IPS-NIHi7 (cell line): ENCODE measurements at regions not wholly inside any gene's neighbourhood (a gene's known extent, or its start where the extent isn't known, plus 50 kb on each side); places are given as distances from the start of the nearest gene placed in this dataset.

Experiments used
- DNase-seq: peaks from one replicate; pipeline ENCODE4 v3.0.0; 2012; ENCODE audit warnings: mixed read lengths; ENCODE audit errors: extremely low spot score

GRCh38 chr1:55376897-55377296 is 161.7 kb upstream of the USP24 start:
- DNase-seq: no peak

GRCh38 chr1:55375617-55376258 is 160.6 kb upstream of the USP24 start:
- DNase-seq: peak; percentile 74

- DNase-seq: no peak
Observed at GRCh38 chr1:55374801-55375616, 159.8 kb upstream of the USP24 start.

GRCh38 chr1:55374216-55374615 is 159.1 kb upstream of the USP24 start:
- DNase-seq: no peak

GRCh38 chr1:55369474-55369873 is 154.3 kb upstream of the USP24 start:
- DNase-seq: no peak

GRCh38 chr1:55368698-55369097 is 153.5 kb upstream of the USP24 start:
- no peak for DNase-seq

- DNase-seq: no peak
Observed at GRCh38 chr1:55367273-55367672, 152.1 kb upstream of the USP24 start.

- DNase-seq: no peak
Observed at GRCh38 chr1:55364216-55364615, 149.1 kb upstream of the USP24 start.

GRCh38 chr1:55363268-55363667 is 148.1 kb upstream of the USP24 start:
- DNase-seq: no peak

- DNase-seq: no peak
Observed at GRCh38 chr1:55362558-55362957, 147.4 kb upstream of the USP24 start.

- DNase-seq: no peak
Observed at GRCh38 chr1:55359611-55360010, 144.4 kb upstream of the USP24 start.

- no peak for DNase-seq
Observed at GRCh38 chr1:55358581-55358980, 143.4 kb upstream of the USP24 start.

- DNase-seq: no peak
Observed at GRCh38 chr1:55355549-55355948, 140.4 kb upstream of the USP24 start.

GRCh38 chr1:55353707-55354620 is 138.8 kb upstream of the USP24 start:
- DNase-seq: no peak

- DNase-seq: no peak
Observed at GRCh38 chr1:55352811-55353180, 137.6 kb upstream of the USP24 start.

GRCh38 chr1:55352080-55352810 is 137.1 kb upstream of the USP24 start:
- no peak for DNase-seq

- DNase-seq: no peak
Observed at GRCh38 chr1:55348356-55348755, 133.2 kb upstream of the USP24 start.

- no peak for DNase-seq
Observed at GRCh38 chr1:55347866-55348265, 132.7 kb upstream of the USP24 start.

GRCh38 chr1:55347041-55347440 is 131.9 kb upstream of the USP24 start:
- DNase-seq: no peak

- DNase-seq: no peak
Observed at GRCh38 chr1:55346586-55346985, 131.4 kb upstream of the USP24 start.

- no peak for DNase-seq
Observed at GRCh38 chr1:55339681-55340080, 124.5 kb upstream of the USP24 start.

- no peak for DNase-seq
Observed at GRCh38 chr1:55338448-55338820, 123.3 kb upstream of the USP24 start.
